Muscle layer of colon (tissue), 2 donors: ENCODE measurements at regions not wholly inside any gene's neighbourhood (a gene's known extent, or its start where the extent isn't known, plus 50 kb on each side); places are given as distances from the start of the nearest gene placed in this dataset.

Experiments
- H3K27ac ChIP-seq: one replicate; pipeline ENCODE4 v1.7.0; 2013; ENCODE audit warnings: low read depth, mild to moderate bottlenecking, low read length, moderate library complexity
- H3K27me3 ChIP-seq, 2 donors: one replicate each; pipeline ENCODE4 v1.7.0; 2013; ENCODE audit warnings: low read length in 2 of 2, mild to moderate bottlenecking in 2 of 2; ENCODE audit not compliant: insufficient read depth in 2 of 2, control insufficient read depth in 1 of 2
- H3K36me3 ChIP-seq: one replicate; pipeline ENCODE4 v1.7.0; 2013; ENCODE audit warnings: mild to moderate bottlenecking, low read length; ENCODE audit not compliant: insufficient read depth
- H3K4me1 ChIP-seq: one replicate; pipeline ENCODE4 v1.7.0; 2013; ENCODE audit warnings: mild to moderate bottlenecking, low read length; ENCODE audit not compliant: insufficient read depth
- H3K4me3 ChIP-seq, 2 donors: one replicate each; pipeline ENCODE4 v1.7.0; 2013; ENCODE audit warnings: low read length in 2 of 2, low read depth in 1 of 2, mild to moderate bottlenecking in 1 of 2, moderate library complexity in 1 of 2
- H3K9ac ChIP-seq: one replicate; pipeline ENCODE4 v1.7.0; 2013; ENCODE audit warnings: low read length
- H3K9me3 ChIP-seq: one replicate; pipeline ENCODE4 v1.7.0; 2013; ENCODE audit warnings: mild to moderate bottlenecking, low read length
- donor health status: abdominal sarcoma.
- donor health status: Adenocarcinoma of cecum.

DNA sequence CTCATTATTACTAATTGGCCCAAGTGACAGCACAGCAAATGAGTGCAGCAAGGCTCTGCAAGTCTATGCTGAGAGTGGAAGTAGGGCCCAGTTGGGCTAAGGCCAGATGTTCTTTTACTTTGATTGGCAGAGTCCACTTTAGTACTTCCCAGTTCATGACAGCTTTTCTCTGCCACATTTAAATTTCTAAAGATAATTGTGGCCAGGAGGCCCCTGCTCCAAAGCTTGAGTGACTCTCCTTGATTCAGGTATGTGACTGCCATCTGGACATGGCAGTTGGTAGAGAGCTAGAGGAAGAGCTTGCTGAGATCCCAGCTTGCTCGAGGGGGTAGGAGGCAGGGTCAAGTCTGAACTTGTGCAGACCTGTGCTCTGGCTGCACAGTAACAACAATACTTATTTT, 154.1 kb downstream of the CARTPT start:
- Histone ChIP-seq H3K36me3 (no peaks in the 10 kb centered on the region), H3K9me3 (no peaks in the 10 kb centered on the region), H3K27ac (no peak overlapping the region), H3K4me3 (no peak overlapping the region), H3K4me1 (no peaks in the 10 kb centered on the region), H3K27me3 (no peaks in the 10 kb centered on the region), H3K9ac (no peak overlapping the region)

DNA sequence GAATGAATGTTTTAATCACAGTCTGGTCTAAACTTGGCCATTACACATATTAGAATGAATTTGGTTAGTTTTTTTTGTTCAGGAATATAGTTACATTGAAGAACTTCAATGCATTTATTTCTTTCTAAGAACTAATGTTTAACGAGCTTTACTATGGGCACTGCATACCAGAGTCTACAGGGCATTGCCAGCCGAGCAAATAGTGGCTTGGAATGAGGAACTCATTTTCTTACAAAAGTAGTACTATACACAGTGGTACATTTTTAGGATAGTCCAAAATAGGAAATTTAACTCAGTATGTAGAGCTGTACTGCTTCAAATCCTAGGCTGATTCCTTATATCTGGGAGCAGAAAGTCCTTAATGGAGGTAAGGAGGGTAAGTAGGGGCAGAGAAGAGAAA, 155.4 kb downstream of the CARTPT start:
- Histone ChIP-seq H3K9ac (no peak overlapping the region), H3K27me3 (no peaks in the 10 kb centered on the region)

DNA sequence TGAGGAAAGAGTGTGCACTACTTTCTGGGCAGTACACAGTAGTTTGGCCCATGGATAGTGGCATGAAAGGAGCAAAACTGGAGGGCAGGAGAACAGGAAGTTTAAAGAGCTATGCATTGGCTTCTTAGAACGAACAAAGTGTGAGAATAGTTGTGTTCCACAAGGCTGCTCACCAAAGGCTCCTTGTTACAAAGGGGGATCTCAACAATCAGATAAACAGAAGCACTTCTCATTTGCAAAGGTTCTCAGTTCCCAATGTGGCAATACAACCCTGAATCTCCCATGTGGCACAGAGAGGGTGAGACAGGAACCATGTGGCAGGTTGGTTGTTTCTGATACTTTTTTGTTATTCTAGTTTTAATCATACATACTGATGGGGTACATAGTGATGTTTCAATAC, 158.4 kb downstream of the CARTPT start:
- Histone ChIP-seq H3K9ac (no peak overlapping the region), H3K4me3 (no peak overlapping the region), H3K36me3 (no peaks in the 10 kb centered on the region), H3K27ac (no peak overlapping the region), H3K4me1 (no peaks in the 10 kb centered on the region), H3K9me3 (no peaks in the 10 kb centered on the region), H3K27me3 (no peaks in the 10 kb centered on the region)

More for the DNA sequence above, 155.4 kb downstream of the CARTPT start:
- no peaks in the 10 kb centered on the region for H3K9me3 ChIP-seq
- H3K4me1 ChIP-seq, result no peaks in the 10 kb centered on the region
- H3K4me3 ChIP-seq, result no peak overlapping the region
- no peak overlapping the region for H3K27ac ChIP-seq
- no peaks in the 10 kb centered on the region for H3K36me3 ChIP-seq

DNA sequence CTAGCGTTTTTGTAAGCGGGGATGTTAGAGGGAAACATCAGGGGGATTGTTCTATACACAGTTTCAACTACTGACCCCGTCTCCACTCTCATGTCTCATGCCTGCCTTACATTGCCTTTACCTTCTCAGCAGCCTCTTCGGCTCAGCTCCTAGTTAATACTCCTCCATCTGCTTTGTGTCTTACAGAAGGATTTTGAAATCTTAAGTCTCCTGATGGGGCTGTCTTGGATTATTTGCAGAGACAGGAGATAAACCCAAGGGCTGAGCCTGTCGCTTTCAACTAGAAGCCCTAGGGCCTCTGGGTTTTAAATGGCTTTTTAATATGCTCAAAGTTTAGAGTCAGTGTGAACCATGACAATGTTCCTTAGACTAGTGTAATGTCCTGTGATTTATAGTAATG, 161.5 kb downstream of the CARTPT start:
- H3K27ac ChIP-seq, result no peak overlapping the region
- no peaks in the 10 kb centered on the region for H3K36me3 ChIP-seq
- no peak overlapping the region for H3K4me3 ChIP-seq
- no peaks in the 10 kb centered on the region for H3K27me3 ChIP-seq
- peaks cover 11% of the 10 kb centered on the region for H3K4me1 ChIP-seq
- no peaks in the 10 kb centered on the region for H3K9me3 ChIP-seq
- no peak overlapping the region for H3K9ac ChIP-seq

DNA sequence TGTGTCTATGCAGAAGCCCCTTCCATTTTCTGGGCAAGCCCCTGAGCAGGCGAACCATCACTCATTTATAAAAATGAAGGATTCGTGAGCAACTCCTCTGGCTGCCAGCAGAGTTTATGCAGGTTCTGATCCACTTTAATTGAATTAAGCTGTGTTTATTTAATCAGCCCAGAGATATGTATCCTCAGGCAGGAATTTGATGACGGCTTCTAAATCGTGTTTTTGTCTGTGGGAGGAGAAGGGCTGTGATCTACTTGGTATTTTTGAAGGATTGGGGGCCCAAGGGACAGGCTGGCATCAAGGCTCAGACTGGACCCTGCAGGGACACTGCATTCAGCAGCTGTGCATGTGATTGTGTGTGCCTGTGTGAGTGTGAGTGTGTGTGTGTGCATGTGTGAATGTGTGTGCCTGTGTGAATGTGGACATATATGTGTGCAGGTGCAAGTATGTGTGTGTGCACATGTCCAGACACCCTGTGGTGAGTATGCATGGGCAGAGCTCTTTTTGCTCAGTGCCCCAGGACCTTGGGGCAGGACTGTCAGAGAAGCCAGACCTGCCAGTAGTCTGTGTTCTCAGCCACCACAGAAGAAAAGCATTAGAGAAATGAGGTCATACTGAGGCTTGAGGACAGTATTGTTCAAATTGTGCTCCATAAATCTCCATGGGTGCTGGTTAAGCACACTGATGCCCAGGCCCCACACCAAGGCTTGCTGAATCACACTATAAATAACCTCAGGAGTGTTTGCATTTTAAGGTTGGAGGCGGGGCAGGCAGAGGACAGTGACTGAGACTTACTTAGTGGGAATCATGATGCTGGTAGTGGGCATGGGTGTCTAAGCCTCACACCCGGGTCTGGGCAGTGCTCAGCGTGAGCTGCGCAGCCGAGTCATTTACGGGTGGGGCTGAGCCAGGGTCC, 164.0 kb downstream of the CARTPT start:
- Histone ChIP-seq H3K36me3 (no peaks in the 10 kb centered on the region), H3K4me3 (no peak overlapping the region), H3K9me3 (no peaks in the 10 kb centered on the region), H3K27ac (no peak overlapping the region), H3K27me3 (no peaks in the 10 kb centered on the region), H3K4me1 (peaks cover 11% of the 10 kb centered on the region), H3K9ac (no peak overlapping the region)

DNA sequence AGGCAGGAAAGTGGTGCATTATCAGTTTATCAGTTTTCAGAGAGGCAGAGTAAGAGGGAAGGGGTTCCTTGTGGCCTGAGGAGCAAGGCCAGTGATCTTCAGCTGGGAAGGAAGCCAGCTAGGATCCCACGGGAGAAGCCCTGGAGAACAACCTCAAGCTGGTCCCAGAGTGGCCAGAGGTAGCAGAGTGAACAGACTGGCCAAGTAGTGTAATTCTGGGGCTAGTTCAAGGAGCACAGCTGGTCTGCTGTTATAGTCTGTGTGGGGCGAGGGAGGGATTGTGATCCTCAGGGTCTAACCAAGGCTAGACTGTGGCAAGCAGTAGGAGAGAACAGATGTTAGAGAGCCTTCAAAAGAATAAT, 164.6 kb downstream of the CARTPT start:
- Histone ChIP-seq H3K9ac (no peak overlapping the region), H3K9me3 (no peaks in the 10 kb centered on the region), H3K4me1 (peaks cover 11% of the 10 kb centered on the region), H3K27me3 (no peaks in the 10 kb centered on the region), H3K27ac (no peak overlapping the region), H3K36me3 (no peaks in the 10 kb centered on the region), H3K4me3 (no peak overlapping the region)

DNA sequence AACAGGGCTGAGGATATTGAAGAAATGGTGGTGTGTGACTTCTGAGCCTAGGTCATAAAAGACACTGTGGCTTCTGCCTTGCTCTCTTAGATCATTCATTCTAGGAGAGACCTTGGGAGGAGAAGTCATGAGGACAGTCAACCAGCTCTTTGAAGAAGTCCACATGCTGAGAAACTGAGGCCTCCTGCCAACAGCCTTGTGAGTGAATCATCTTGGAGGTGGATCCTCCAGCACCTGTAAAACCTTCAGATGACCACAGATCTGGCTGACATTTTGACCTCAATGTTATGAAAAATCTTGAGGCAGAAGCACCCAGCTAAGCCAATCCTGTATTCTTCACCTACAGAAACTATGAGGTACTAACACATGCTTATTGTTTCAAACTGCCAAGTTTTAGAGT, 165.9 kb downstream of the CARTPT start:
- Histone ChIP-seq H3K27ac (no peak overlapping the region), H3K36me3 (no peaks in the 10 kb centered on the region), H3K27me3 (no peaks in the 10 kb centered on the region), H3K9ac (no peak overlapping the region), H3K4me1 (peaks cover 11% of the 10 kb centered on the region), H3K9me3 (no peaks in the 10 kb centered on the region), H3K4me3 (no peak overlapping the region)

DNA sequence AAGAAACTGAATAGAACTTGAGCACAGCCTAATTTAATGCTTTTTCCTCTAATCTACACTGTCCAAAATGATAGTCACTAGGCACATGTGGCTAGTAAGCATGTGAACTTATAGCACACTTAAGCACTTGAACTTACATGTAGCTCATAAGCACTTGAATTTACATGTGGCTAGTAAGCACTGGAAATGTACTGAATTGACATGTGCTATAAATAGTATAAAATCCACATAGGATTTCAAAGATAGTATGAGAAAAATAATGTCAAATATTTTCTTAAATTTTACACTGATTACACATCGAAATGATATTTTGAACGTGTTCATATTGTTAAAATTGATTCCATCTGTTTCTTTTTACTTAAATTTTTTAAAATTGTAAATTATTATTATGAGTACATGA, 167.3 kb downstream of the CARTPT start:
- Histone ChIP-seq H3K36me3 (no peaks in the 10 kb centered on the region), H3K27ac (no peak overlapping the region), H3K9me3 (no peaks in the 10 kb centered on the region), H3K27me3 (no peaks in the 10 kb centered on the region), H3K4me1 (peaks cover 11% of the 10 kb centered on the region), H3K9ac (no peak overlapping the region), H3K4me3 (no peak overlapping the region)

DNA sequence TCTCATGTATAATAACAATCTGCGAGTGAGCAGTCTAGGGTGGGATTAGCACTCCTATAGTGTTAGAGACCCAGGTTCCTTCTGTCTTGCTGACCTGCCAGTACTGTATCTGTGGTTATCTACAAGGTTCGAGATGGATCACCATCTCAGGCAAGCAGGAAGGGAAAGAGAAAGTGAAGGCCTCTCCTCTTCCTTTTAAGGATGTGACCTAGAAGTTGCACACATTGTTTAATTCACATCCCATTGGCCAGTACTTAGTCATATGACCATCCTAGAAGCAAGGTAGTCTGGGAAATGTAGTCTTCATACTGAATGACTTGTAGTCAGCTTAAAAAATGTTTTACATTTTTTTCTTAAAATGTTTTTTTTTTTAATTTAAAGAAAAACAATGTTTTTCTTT, 168.6 kb downstream of the CARTPT start:
- H3K27me3 ChIP-seq, result no peaks in the 10 kb centered on the region
- H3K4me1 ChIP-seq, result peaks cover 11% of the 10 kb centered on the region
- no peak overlapping the region for H3K4me3 ChIP-seq
- H3K36me3 ChIP-seq, result no peaks in the 10 kb centered on the region
- H3K9ac ChIP-seq, result no peak overlapping the region
- no peaks in the 10 kb centered on the region for H3K9me3 ChIP-seq
- H3K27ac ChIP-seq, result no peak overlapping the region

DNA sequence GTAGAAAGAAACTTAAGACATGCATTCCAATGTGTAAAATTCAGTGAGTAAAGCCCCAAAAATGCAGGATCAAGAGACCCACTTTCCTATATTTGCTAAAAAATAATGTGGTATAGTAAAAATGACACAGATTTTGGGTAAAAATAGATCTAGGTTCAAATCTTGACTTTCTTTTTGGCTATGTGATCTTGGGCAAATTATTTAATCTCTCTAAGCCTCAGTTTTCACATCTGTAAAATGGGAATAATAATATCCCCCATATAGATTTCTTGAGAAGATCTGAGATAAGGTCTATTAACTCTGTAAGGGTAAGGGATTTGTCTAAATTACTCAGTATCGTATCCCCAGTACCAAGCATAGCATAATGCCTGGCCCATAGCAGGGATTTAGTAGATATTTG, 172.3 kb downstream of the CARTPT start:
- Histone ChIP-seq H3K36me3 (no peaks in the 10 kb centered on the region), H3K27ac (no peak overlapping the region), H3K4me3 (no peak overlapping the region), H3K4me1 (no peaks in the 10 kb centered on the region), H3K9ac (no peak overlapping the region), H3K9me3 (no peaks in the 10 kb centered on the region), H3K27me3 (no peaks in the 10 kb centered on the region)

DNA sequence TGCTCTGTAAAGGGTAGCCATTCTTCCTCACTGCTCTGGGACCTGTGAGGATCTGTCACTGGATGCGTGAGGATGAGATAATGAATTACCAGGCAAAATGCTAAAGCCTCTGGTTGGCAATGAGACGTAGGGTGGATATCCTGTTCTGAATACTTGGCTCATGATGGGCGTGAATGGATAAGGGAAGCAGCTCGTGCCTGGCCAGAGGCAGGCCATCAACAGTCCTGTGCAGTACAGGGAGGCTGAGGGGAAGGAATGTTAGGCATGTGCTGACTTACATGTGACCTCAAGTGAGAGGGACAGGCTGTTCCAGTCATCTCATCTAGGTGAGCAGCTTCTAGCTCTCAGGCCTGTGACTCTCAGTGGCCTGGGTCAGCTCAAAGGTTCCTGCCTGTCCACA, 172.8 kb downstream of the CARTPT start:
- Histone ChIP-seq H3K27ac (no peak overlapping the region), H3K4me3 (no peak overlapping the region), H3K36me3 (no peaks in the 10 kb centered on the region), H3K9me3 (no peaks in the 10 kb centered on the region), H3K4me1 (no peaks in the 10 kb centered on the region), H3K9ac (no peak overlapping the region), H3K27me3 (no peaks in the 10 kb centered on the region)
